H1 (cell line): ENCODE measurements at regions not wholly inside any gene's neighbourhood (a gene's known extent, or its start where the extent isn't known, plus 50 kb on each side); places are given as distances from the start of the nearest gene placed in this dataset.

Experiments
- CTCF ChIA-PET: fragments of 300-600 bp; sonication (Branson Sonifier 250); formaldehyde crosslinking; loops from one replicate; lab custom pipeline; 2021; ENCODE audit not compliant: partially characterized antibody; lab: Charles Lee
- POLR2A ChIA-PET: fragments of 300-600 bp; sonication (Branson Sonifier 250); formaldehyde crosslinking; loops from one replicate; lab custom pipeline; 2021; ENCODE audit warnings: inconsistent platforms; ENCODE audit not compliant: partially characterized antibody; lab: Charles Lee
- DNase-seq, 2 experiments: peaks; one replicate each; pipeline versions ENCODE4 v3.0.0 to v3.0.0-alpha.2; 2010 to 2022; ENCODE audit warnings: low spot score in 2 of 2, low read depth in 1 of 2, mixed read lengths in 1 of 2
- FAIRE-seq: peaks from 2 replicates; lab custom pipeline; 2011; peaks lifted over from hg19 to GRCh38; lab: Jason Lieb, UNC
- H2AFZ ChIP-seq: 2 replicates; pipeline ENCODE4 v1.8.1; 2012; ENCODE audit warnings: low read length, inconsistent platforms
- H2AK5ac ChIP-seq: 2 replicates; pipeline ENCODE4 v1.6.1; 2013; ENCODE audit warnings: low read depth, low read length
- H2BK120ac ChIP-seq: replicated peaks from 2 replicates; pipeline ENCODE3; 2013; ENCODE audit warnings: low read depth, low read length, inconsistent platforms
- H2BK12ac ChIP-seq: 2 replicates; pipeline ENCODE4 v1.6.1; 2013; ENCODE audit warnings: low read depth, low read length
- H2BK15ac ChIP-seq: 2 replicates; pipeline ENCODE4 v1.6.1; 2013; ENCODE audit warnings: low read length
- H2BK20ac ChIP-seq: 2 replicates; pipeline ENCODE4 v1.6.1; 2013; ENCODE audit warnings: low read length
- H2BK5ac ChIP-seq: 2 replicates; pipeline ENCODE4 v1.6.1; 2013; ENCODE audit warnings: low read depth, low read length
- H3K14ac ChIP-seq: 2 replicates; pipeline ENCODE4 v1.6.1; 2013; ENCODE audit warnings: inconsistent platforms; ENCODE audit not compliant: insufficient read length
- H3K18ac ChIP-seq: 2 replicates; pipeline ENCODE4 v1.6.1; 2013; ENCODE audit warnings: low read length; ENCODE audit errors: extremely low read depth
- H3K23ac ChIP-seq: 2 replicates; pipeline ENCODE4 v1.6.1; 2013; ENCODE audit warnings: inconsistent platforms; ENCODE audit not compliant: insufficient read length
- H3K23me2 ChIP-seq: 2 replicates; pipeline ENCODE4 v1.6.1; 2013; ENCODE audit warnings: low read depth, low read length
- H3K27ac ChIP-seq: 2 replicates; pipeline ENCODE4 v1.6.1; 2011; ENCODE audit warnings: low read depth, low read length, inconsistent platforms
- H3K27me3 ChIP-seq, 4 experiments: replicated peaks in 1 of 4; 1 replicate in 1 of 4; 2 replicates in 3 of 4; pipeline versions ENCODE4 v1.6.1 to v1.8.1; 2011 to 2013; ENCODE audit warnings: low read length in 3 of 4, mild to moderate bottlenecking in 3 of 4, inconsistent platforms in 2 of 4, mixed read lengths in 2 of 4, moderate library complexity in 1 of 4; ENCODE audit not compliant: control insufficient read depth in 3 of 4, insufficient read depth in 3 of 4; ENCODE audit errors: extremely low read depth in 1 of 4
- H3K36me3 ChIP-seq, 4 experiments: 2 replicates each; pipeline versions ENCODE4 v1.6.1 to v1.8.1; 2011 to 2013; ENCODE audit warnings: mild to moderate bottlenecking in 4 of 4, low read length in 3 of 4, moderate library complexity in 2 of 4, control low read depth in 1 of 4, inconsistent platforms in 1 of 4; ENCODE audit not compliant: insufficient read depth in 4 of 4, control insufficient read depth in 2 of 4
- H3K4ac ChIP-seq: replicated peaks from 2 replicates; pipeline ENCODE3; 2013; ENCODE audit warnings: low read length, low read depth, mixed read lengths, inconsistent platforms; ENCODE audit not compliant: insufficient read length
- H3K4me1 ChIP-seq, 4 experiments: replicated peaks in 1 of 4; 1 replicate in 1 of 4; 2 replicates in 3 of 4; pipeline versions ENCODE4 v1.6.1 to v1.8.1; 2011 to 2013; ENCODE audit warnings: low read length in 3 of 4, inconsistent platforms in 2 of 4, mixed read lengths in 1 of 4; ENCODE audit not compliant: insufficient read depth in 4 of 4, control insufficient read depth in 3 of 4
- H3K4me2 ChIP-seq, 2 experiments: 2 replicates each; pipeline versions ENCODE4 v1.6.1 to v1.8.1; 2011 to 2013; ENCODE audit warnings: low read depth in 2 of 2, low read length in 2 of 2, control low read depth in 1 of 2, inconsistent platforms in 1 of 2, mild to moderate bottlenecking in 1 of 2; ENCODE audit not compliant: insufficient read depth in 1 of 2
- H3K4me3 ChIP-seq, 4 experiments: fragments of 200-600, 300-600 bp in 1 of 4; sonication (generic), shearing (Covaris generic), sonication (Bioruptor Twin) in 1 of 4; 2 replicates each; pipeline versions ENCODE4 v1.5.1 to v1.8.1; 2011 to 2016; ENCODE audit warnings: low read length in 4 of 4, low read depth in 3 of 4, control low read depth in 2 of 4, inconsistent platforms in 2 of 4, mild to moderate bottlenecking in 2 of 4, mixed read lengths in 1 of 4, moderate library complexity in 1 of 4; ENCODE audit not compliant: insufficient read depth in 2 of 4; ENCODE audit errors: extremely low read depth in 1 of 4
- H3K56ac ChIP-seq: replicated peaks from 2 replicates; pipeline ENCODE3; 2013; ENCODE audit warnings: low read depth, mild to moderate bottlenecking, mixed read lengths, low read length, inconsistent platforms; ENCODE audit not compliant: insufficient read length
- H3K79me1 ChIP-seq: 2 replicates; pipeline ENCODE4 v1.6.1; 2013; ENCODE audit warnings: low read depth, low read length, control low read depth
- H3K79me2 ChIP-seq, 2 experiments: 2 replicates each; pipeline versions ENCODE4 v1.6.1 to v1.8.1; 2012 to 2013; ENCODE audit warnings: low read length in 2 of 2, mild to moderate bottlenecking in 2 of 2, inconsistent platforms in 1 of 2; ENCODE audit not compliant: insufficient read depth in 2 of 2, control insufficient read depth in 1 of 2
- H3K9ac ChIP-seq, 4 experiments: replicated peaks in 1 of 4; 1 replicate in 1 of 4; 2 replicates in 3 of 4; pipeline versions ENCODE4 v1.6.1 to v1.8.1; 2011 to 2013; ENCODE audit warnings: low read depth in 3 of 4, low read length in 3 of 4, control low read depth in 2 of 4, mild to moderate bottlenecking in 2 of 4, moderate library complexity in 2 of 4, inconsistent platforms in 1 of 4; ENCODE audit errors: extremely low read depth in 1 of 4
- H3K9me3 ChIP-seq, 2 experiments: 2 replicates each; pipeline versions ENCODE4 v1.6.1 to v1.8.1; 2012 to 2013; ENCODE audit warnings: mild to moderate bottlenecking in 2 of 2, moderate library complexity in 2 of 2, control low read depth in 1 of 2, inconsistent platforms in 1 of 2, low read depth in 1 of 2, low read length in 1 of 2, mixed read lengths in 1 of 2; ENCODE audit not compliant: insufficient read depth in 2 of 2
- H4K20me1 ChIP-seq, 2 experiments: replicated peaks in 1 of 2; 2 replicates each; pipeline versions ENCODE3 to v1.8.1; 2011 to 2013; ENCODE audit warnings: inconsistent platforms in 2 of 2, low read length in 2 of 2, mild to moderate bottlenecking in 1 of 2; ENCODE audit not compliant: insufficient read depth in 2 of 2, control insufficient read depth in 1 of 2
- H4K5ac ChIP-seq: 2 replicates; pipeline ENCODE4 v1.6.1; 2013; ENCODE audit warnings: low read length, low read depth, mixed read lengths, inconsistent platforms; ENCODE audit not compliant: insufficient read length
- H4K8ac ChIP-seq: 2 replicates; pipeline ENCODE4 v1.8.0; 2013; ENCODE audit warnings: mild to moderate bottlenecking, moderate library complexity, low read length, inconsistent platforms; ENCODE audit not compliant: insufficient read depth; ENCODE audit errors: extremely low read depth
- H4K91ac ChIP-seq: replicated peaks from 2 replicates; pipeline ENCODE3; 2013; ENCODE audit warnings: low read length, mixed read lengths, inconsistent platforms; ENCODE audit not compliant: insufficient read length
- ASH2L ChIP-seq: fragments of 200-600, 300-600 bp; sonication (generic); IDR thresholded peaks from one replicate; pipeline ENCODE4 v1.7.1; 2017; ENCODE audit warnings: low read length
- BCL11A ChIP-seq, 2 experiments: IDR thresholded peaks; one replicate each; pipeline ENCODE4 v1.6.1; 2011; ENCODE audit warnings: low read depth in 2 of 2, low read length in 2 of 2, mild to moderate bottlenecking in 2 of 2
- CBX5 ChIP-seq: fragments of 300-800, 300-1000 bp; sonication (generic); IDR thresholded peaks from 2 replicates; pipeline ENCODE4 v1.7.1; 2016; ENCODE audit warnings: antibody characterized with exemption, low read length, low read depth
- CEBPB ChIP-seq: IDR thresholded peaks from 2 replicates; pipeline ENCODE4 v1.6.1; 2012; ENCODE audit warnings: low read depth, low read length
- EGR1 ChIP-seq: IDR thresholded peaks from 2 replicates; pipeline ENCODE4 v1.6.1; 2011; ENCODE audit warnings: low read depth, low read length, borderline replicate concordance
- EZH2 ChIP-seq: fragments of 200-600 bp; sonication (generic); IDR thresholded peaks from 2 replicates; pipeline ENCODE4 v1.7.1; 2012; ENCODE audit warnings: low read depth, mild to moderate bottlenecking, moderate library complexity, low read length, inconsistent platforms; ENCODE audit not compliant: severe bottlenecking
- HDAC6 ChIP-seq: IDR thresholded peaks from one replicate; pipeline ENCODE4 v1.7.1; 2012; ENCODE audit warnings: low read depth, mild to moderate bottlenecking, inconsistent platforms, low read length, moderate library complexity
- MAFK ChIP-seq: IDR thresholded peaks from 2 replicates; pipeline ENCODE4 v1.6.1; 2012; ENCODE audit warnings: low read depth, mild to moderate bottlenecking, improper control_type of control experiment, low read length
- RFX5 ChIP-seq: IDR thresholded peaks from 2 replicates; pipeline ENCODE4 v1.6.1; 2011; ENCODE audit warnings: low read depth, low read length, improper control_type of control experiment, borderline replicate concordance
- SIX5 ChIP-seq: IDR thresholded peaks from 2 replicates; pipeline ENCODE4 v1.6.1; 2011; ENCODE audit warnings: mild to moderate bottlenecking, low read depth, low read length
- SP4 ChIP-seq: IDR thresholded peaks from 2 replicates; pipeline ENCODE4 v1.6.1; 2012; ENCODE audit warnings: low read length, inconsistent platforms
- WGBS, 2 experiments: shearing (Covaris generic) in 1 of 2; methylation state at CpG; one replicate each; pipeline versions ENCODE4 v1.1.6 to v1.1.7; 2013 to 2015; ENCODE audit warnings: low lambda C conversion rate in 2 of 2, mixed read lengths in 2 of 2, inconsistent platforms in 1 of 2, low coverage in 1 of 2, missing lambda C conversion rate in 1 of 2; ENCODE audit not compliant: insufficient replicate concordance in 2 of 2, insufficient coverage in 1 of 2, insufficient read length in 1 of 2; ENCODE audit errors: extremely low coverage in 1 of 2, missing lambda C conversion rate in 1 of 2; 5-methylcytosine and 5-hydroxymethylcytosine counted together
- TF ChIP-seq, protein P1 (sequence below): IDR thresholded peaks from 2 replicates; pipeline ENCODE4 v1.6.1; 2012; ENCODE audit warnings: inconsistent platforms

GRCh38 chr2:120909102-120909501 is 173.4 kb downstream of the GLI2 start:
- no peak overlapping the region for H2BK5ac ChIP-seq
- CTCF ChIA-PET = interaction anchor here (0.9 to 2.7 kb wide), 3 partner anchors 9 to 213 kb away, joined by 3 to 6 read pairs (median 3); no protein-coding TSS in a partner anchor
- no peak overlapping the region for H2BK15ac ChIP-seq
- no peak overlapping the region for H3K14ac ChIP-seq
- 95% methylated on average over 2 of the region's 2 CpGs; no CpG with 5 or more reads in 1 of the 2 experiments for whole genome bisulfite sequencing, 2 experiments
- no peak overlapping the region for H3K9ac ChIP-seq
- H4K20me1 ChIP-seq = peaks cover 23 to 28% of the 10 kb centered on the region in 2 experiments
- no peak for FAIRE-seq
- peak overlapping the region; percentile 24; the same call in 1 of the 2 replicates for H2AK5ac ChIP-seq
- no peak overlapping the region for H4K5ac ChIP-seq
- H3K56ac ChIP-seq = no peak overlapping the region
- peaks cover 0 to 10% (median 5%) of the 10 kb centered on the region in 4 experiments; a peak in 6 of 7 replicates for H3K4me1 ChIP-seq
- H3K23ac ChIP-seq = no peak overlapping the region
- H3K23me2 ChIP-seq = no peaks in the 10 kb centered on the region
- no peaks in the 10 kb centered on the region for H3K9me3 ChIP-seq
- no peak overlapping the region for H3K27ac ChIP-seq
- TF ChIP-seq MAFK (no peak), EZH2 (no peak), BCL11A (IDR thresholded peaks at IDR 0.05; ENCODE audit: low read depth in 2 of 2, low read length in 2 of 2) (no peak), SP4 (no peak), RFX5 (no peak), EGR1 (no peak), CEBPB (no peak), HDAC6 (no peak), SIX5 (no peak), CBX5 (no peak), ASH2L (no peak)
- TF ChIP-seq, protein P1, sequence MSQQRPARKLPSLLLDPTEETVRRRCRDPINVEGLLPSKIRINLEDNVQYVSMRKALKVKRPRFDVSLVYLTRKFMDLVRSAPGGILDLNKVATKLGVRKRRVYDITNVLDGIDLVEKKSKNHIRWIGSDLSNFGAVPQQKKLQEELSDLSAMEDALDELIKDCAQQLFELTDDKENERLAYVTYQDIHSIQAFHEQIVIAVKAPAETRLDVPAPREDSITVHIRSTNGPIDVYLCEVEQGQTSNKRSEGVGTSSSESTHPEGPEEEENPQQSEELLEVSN = no peak
- POLR2A ChIA-PET = no interaction called here
- no peak overlapping the region for H2BK120ac ChIP-seq
- peaks cover 21% of the 10 kb centered on the region for H3K79me1 ChIP-seq
- no peak overlapping the region for H2AFZ ChIP-seq
- H2BK20ac ChIP-seq = no peak overlapping the region
- no peak overlapping the region for H2BK12ac ChIP-seq
- no peak for DNase-seq
- no peak overlapping the region for H3K4me3 ChIP-seq
- H4K91ac ChIP-seq = no peak overlapping the region
- no peak overlapping the region for H4K8ac ChIP-seq
- H3K79me2 ChIP-seq = peaks cover 0 to under 1% of the 10 kb centered on the region in 2 experiments; a peak in 1 of 4 replicates
- no peak overlapping the region for H3K4me2 ChIP-seq
- H3K27me3 ChIP-seq = no peaks in the 10 kb centered on the region
- H3K36me3 ChIP-seq = peaks cover 0 to 2% (median 0%) of the 10 kb centered on the region in 4 experiments; a peak in 1 of 8 replicates
- no peak overlapping the region for H3K4ac ChIP-seq
- no peak overlapping the region for H3K18ac ChIP-seq
